NCI-H345 treated with DMSO at 0.1 percent for 48 hours (cell line): ENCODE measurements at regions not wholly inside any gene's neighbourhood (a gene's known extent, or its start where the extent isn't known, plus 50 kb on each side); places are given as distances from the start of the nearest gene placed in this dataset.

ENCODE experiments used
- DNase-seq: peaks from one replicate; lab custom pipeline; 2025; ENCODE audit not compliant: unreplicated experiment; lab: John Stamatoyannopoulos, UW

DNA sequence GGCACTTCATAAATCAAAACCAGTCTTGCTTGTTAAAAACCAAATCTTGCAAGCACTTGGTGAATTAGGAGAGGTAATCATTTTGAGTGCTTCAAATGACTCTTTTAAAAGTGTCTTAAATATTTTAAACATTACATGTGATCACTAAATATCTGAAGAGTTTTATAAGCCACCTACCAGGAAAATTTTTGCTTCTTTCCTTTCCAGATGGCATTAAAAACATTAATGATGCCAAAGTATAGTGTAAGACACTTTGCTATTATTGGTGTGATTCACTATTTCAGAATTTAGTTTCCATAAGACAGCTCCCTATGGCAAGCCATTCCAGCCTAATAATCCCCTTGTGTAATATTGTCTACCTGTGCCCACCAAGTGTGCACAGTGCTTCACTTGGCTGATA, 548.8 kb upstream of the ADAMTS5 start:
- DNase-seq: no peak

DNA sequence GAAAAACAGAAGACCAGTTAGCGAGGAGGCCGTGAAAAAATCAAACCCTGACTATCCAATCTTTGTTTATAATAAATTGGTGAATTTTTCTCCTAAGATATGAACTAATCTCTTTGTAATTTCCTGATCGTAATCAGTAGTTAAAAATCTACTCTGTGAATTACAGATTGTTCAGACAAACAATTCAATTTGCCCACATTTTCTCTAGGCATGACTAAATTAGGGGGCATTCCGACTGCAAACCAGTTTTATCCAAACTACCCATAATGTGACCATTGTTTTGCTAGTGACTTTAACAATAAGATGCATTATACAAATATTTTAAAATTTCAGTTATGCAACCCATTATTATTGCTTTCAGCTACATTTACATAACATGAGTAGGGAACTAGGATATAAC, 546.9 kb upstream of the ADAMTS5 start:
- DNase-seq: no peak

DNA sequence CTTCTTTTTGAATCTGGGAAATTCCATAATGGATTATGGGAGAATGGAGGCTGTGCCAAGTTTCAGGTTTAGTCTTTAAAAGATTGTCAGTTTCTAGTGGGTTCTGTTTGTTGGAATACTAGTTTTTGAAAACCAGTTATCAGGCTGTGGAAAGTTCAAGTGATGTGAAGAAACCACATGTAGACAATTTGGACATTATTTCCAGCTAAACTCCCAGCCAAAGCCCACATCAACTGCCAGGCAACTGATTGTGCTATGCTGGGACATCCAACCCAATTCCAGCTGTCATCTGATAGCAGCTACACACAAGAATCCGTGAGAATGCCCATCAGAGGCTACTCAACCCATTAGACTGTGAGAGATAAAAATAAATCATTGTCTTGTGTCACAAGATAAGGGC, 546.1 kb upstream of the ADAMTS5 start:
- DNase-seq: no peak

DNA sequence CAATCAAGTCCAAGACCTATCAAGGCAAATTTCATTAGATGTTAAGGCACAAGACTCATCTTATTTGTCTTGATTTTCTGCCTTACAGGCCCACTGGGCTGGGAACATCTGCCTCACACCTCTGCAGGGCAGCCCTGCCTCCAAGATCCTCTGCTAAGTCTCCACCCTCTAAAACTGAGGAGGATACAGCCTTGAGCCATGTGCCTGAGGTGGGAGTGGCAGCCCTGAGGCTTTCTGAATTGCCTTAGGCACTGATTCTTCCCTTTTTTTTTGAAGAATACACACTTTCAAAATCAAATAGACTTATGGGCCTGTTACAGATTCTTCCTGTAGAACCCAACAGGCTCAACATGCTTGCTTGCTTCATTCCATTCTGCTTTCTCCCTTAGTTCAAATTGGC, 544.3 kb upstream of the ADAMTS5 start:
- DNase-seq: no peak

DNA sequence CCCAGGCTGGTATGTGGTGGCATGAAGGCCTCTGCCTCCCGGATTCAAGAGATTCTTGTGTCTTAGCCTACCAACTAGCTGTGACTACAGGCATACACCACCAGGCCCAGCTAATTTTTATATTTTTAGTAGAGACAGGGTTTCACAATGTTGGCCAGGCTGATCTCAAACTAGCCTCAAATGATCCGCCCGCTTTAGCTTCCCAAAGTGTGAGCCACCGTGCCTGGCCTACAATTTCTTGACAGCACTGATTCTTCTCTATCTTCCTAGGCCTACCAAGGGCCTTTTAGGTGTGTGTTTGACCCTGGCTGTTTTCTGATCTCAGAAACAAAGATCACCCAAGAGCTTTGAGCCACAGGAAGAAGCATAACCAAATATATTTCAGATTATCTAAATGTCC, 540.8 kb upstream of the ADAMTS5 start:
- no peak for DNase-seq

DNA sequence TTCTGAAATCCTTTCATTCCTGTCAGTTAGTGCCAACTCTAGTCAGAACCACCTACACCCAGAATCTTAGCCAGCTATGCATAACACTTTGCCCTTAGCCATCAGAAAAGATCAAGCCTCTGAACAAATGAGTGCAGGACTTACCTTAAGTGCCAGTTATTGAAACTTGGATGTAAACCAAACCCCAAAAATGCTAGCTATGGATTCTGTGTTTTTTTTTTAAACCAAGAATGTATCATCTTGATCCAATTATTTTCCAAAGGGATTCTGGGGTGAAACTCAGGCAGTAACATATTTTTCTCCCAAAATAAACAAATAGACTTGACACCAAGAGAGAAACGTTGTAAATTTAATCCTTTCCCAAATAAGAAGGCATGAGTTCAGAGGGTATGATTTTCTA, 538.6 kb upstream of the ADAMTS5 start:
- no peak for DNase-seq

DNA sequence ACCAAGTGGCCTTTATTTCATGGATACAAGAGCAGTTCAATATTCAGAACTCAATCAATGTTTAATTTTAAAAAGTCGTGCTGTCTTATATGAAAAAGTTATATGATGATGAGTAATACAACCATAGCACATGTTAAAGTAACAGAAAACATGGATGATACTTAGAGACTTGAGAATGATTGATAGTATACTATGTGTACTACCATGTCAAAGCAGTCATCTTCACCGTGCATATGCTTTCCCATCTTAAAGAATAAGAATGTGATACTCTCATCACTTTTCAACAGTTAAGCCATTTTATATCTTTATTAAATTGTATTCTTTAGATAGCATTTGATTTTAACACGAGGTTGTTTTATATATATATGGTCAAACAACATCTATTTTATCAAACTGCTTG, 535.9 kb upstream of the ADAMTS5 start:
- no peak for DNase-seq

DNA sequence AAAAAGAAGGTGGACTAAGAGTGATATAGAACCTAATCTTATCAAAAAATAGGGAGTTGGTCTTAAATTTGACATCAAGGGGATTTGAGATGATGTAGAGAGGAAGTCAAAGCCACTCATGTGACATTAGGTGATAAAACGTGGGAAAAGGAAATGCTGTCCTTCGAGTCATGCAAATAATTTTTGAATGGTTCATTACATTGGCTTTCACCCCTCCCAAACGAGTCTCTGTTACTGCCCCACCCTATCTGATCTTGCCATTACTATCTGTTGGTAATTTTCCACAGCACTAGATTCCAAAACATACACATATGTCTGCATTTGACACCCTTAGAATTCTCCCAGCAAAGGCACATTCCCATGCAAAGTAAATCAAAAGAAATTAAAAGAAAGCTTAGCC, 531.1 kb upstream of the ADAMTS5 start:
- DNase-seq: no peak

DNA sequence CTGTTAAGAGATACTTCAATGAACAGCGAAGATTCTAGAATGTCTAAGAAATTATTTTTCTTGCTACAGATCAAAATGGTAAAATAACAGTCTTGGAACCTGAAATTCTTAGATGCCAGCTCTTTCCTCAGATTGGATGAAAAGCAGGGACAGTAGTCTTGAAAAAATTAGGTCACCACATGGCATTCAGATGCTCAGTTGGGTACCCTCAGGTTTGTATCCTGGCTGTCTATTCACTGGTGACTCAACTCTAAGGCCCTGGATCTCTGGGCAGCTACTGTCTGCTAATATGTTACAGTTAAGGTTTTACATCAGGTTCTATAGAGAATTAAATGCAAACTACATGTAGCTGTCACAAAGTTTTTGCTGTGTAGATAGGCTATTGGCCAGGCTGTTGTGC, 528.9 kb upstream of the ADAMTS5 start:
- no peak for DNase-seq

DNA sequence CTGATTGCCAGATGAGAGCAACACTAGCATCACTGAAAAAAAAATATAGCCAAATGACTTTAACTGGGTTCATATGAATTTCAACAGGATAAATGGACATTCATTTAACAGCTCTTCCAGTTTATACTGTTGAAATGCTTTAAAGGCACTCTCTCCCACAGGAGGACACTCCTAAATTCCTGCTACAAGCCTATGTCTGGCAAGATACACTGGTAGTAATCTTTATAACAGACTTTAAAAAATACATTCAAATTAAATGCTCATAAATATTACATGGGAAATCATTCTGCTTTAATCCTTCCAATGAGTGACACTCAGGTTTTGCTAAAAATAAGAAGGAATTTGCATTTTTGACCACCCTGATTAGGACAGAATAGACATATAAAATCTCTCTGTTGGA, 526.7 kb upstream of the ADAMTS5 start:
- no peak for DNase-seq

DNA sequence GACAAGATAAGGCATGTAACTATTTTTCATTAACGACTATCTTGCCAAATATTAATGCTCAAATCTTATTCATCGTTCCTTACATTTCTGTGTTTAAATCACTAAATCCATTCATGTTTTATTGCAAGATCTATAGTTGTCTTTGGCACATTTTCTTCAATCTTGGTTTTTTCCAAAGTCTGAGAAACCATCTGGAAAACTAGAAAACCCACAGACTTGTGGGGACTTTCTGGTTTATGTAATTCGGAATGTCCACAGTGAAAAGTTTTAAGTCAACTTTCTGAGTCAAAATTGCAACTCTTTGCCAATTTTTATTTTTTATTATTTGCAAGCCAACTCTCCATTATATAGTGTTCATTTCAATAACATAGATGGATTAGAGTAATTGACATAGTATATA, 520.8 kb upstream of the ADAMTS5 start:
- DNase-seq: no peak

DNA sequence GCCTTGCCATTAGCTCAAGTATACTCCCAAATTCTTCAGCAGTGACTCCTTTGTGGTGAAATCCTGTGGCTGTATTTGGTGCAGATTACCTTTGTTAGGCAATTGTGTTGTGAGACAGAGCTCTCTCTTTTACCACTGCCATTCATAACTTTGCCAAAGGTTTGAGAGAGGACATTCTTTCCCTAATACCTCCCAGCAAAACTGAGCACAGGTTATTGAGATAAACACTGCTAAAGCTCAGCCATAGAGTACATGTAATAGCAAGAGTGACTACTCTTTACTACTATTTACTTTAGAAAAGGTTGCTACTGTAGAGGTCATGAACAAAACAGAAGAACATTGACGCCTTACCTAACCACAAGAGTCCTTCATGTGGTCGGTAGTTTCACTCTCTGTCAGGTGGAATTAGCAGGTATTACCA, 514.0 kb upstream of the ADAMTS5 start:
- no peak for DNase-seq

DNA sequence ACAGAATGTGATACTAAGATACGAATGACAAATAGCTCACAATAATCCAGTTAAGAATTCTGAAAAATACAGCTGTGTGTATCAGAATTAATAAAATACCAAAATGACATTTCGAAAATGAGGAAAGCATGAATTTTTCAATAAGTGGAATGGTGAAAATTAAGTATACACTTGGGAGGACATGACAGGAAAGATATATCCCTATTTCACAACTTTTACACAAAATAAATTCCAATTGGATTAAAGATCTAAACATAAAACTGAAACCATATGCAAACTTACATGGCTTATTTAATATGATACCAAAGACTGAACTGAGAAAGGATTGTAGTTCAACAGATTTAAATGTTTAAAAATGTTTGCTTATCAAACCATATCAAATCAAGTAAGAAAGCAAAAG, 510.4 kb upstream of the ADAMTS5 start:
- no peak for DNase-seq

DNA sequence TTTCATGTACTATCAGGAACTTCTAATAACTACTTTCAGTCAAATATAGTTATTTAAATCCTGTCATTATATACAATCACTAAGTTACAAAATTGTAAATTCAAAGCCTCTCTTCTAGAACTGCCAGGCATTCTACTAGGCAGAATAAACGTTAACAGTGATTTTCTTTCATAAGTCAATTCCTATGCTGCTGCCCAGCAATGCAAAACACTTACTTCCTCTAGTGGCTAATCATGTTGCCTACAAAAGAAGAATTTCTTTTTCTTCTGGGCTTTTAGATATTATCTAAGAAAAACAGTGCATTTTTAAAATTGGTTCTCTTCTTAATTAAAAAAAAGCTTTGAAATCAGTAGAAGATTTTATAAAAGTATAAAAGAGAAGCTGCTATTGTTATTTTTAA, 509.8 kb upstream of the ADAMTS5 start:
- no peak for DNase-seq

DNA sequence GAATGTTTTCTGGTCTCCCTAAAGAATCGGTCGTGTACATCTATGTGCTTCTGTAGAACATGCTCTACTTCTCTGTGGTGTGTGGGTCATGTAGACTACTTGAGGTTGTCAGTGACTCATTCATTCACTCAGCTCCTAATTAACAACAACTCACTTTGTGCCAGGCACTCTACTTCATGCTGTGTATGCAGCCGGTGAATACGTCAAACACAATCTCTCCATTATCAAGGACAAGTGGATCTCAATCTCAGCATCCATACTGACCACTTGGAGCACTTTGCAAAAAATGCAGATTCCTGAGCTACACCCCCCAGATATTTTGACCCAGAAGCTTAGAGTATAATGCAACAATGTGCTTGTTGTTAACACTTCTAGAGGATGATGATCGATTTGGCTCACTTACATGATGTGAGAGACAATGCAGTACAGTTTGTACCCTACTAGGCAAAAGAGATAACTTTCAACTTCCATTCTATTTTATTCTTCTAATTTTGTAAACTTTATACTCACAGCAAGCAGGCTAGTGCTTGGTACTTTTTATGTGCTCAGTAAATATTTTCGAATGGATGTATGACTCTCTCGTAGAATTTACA, 508.6 kb upstream of the ADAMTS5 start:
- no peak for DNase-seq

DNA sequence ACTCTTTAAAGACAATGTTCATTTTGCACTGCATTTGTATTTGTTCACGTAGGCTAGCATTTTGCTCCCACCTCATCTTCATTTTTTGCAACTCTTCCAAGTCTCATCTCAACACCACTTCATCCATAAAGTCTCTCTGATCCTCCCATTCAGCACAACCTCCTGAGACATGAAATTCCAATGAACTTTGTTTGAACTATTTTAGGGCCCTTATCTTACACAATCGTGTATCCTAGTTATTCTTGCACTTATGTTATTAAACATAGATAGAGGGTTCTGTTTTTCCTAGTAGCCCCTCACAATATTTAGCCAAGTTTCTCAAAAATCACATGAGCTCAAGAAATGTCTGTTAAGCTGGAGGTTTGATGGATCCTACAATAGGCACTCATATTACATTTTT, 500.5 kb upstream of the ADAMTS5 start:
- DNase-seq: no peak

DNA sequence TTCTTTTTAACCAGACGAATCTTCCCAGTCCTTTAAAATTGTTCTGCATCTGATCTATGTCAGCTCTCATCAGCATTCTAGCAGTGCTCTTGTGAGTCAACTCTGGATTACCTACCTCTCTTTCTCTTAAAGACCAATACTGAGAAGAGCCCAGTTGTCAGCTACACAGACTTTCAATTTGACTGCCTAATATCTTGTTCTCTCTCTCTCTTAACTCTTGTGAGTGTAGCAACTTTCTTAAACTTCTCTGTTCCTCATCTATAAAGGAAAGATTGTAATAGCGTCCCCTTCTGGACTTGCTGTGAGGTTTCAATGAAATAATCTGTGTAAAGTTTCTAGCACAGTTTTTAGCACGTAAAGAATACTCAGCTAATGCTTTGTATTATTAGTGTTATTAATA, 499.3 kb upstream of the ADAMTS5 start:
- DNase-seq: no peak

DNA sequence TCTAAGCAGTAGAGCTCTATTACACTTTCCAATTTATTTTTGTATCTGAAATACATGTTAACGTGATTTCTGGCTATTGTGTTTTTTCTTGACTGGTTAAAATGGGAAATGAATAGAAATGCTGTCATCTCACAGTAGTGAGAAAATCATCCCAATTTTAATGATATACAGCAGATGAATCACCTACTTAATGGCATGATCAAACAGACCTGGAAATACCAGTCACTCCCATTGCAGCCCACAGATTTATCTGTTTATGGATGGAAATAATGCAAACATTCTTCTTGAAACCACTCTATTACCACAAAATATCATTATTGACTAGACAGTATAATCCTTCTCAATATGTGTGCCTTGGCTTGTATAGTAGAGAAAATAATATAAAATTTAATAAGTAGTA, 497.8 kb upstream of the ADAMTS5 start:
- DNase-seq: no peak

DNA sequence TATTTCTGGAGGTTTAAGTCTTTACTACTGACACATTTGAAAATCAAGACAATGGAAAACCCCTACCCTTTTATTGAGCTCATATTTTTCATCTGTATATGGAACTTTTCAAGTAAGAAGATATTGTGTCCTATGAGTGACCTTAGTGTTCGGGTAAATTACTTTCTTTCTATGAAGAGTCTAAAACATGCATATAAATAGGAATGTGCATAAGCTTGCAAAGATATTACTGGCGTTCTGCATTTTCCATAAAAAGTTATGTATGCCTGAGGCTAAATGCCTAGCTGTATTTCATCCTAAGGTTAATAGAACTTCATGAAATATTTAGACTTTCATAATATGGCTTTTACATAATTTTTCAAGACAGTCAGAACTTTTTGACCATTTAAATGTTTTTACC, 495.8 kb upstream of the ADAMTS5 start:
- DNase-seq: no peak

DNA sequence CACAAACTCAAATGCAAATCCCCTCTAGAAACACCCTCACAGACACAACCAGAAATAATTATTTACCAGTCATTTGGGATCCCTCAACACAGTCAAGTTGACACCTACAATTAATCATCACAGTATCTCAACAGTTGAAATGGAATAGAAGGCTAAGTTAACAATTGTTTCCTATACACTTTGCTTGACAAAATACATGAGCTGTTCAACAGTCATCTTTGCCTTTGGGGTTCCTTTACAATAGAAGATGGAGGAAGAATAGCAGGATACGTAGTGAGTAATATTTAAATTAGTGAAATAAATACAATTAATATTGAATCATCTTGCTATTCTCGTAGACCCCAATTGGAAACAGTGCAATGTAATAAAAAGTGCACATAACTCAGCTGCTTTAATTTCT, 487.3 kb upstream of the ADAMTS5 start:
- DNase-seq: no peak

DNA sequence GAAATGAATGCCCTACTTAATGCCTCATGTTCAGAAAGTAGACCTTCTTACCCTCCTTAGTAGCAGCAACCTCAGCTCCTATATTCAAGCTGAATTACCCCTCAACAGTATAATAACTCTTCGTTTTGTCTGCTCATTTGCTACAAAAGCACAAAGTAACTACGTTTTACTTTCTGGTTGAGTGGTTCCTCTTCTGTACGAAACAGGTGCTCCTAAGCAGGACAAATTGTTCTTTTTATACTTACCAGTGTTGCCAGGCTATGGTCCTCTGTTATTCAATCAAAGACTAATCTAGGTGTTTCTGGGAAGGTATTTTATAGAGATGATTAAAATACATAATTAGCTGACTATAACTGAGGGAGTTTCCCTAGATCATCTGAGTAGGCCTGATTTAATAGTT, 484.2 kb upstream of the ADAMTS5 start:
- no peak for DNase-seq

DNA sequence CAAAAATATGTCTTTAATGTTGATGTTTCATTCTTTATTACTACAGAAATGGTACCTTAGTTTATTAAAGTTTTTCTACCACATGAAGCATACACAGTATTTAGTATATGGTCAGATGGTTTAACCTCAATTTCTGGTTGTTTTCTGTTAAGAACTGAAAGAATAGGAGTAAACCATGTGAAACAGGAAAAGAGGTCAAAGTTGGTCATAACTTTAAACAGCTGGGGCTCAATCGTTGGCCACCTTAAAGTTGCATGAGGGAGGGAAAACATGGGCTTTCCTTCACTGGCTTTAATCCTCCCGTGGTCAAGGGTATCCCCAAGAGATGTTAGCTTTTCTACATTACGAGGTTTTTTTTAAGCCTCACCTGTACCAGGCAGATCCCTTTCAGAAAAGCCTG, 483.3 kb upstream of the ADAMTS5 start:
- DNase-seq: no peak

DNA sequence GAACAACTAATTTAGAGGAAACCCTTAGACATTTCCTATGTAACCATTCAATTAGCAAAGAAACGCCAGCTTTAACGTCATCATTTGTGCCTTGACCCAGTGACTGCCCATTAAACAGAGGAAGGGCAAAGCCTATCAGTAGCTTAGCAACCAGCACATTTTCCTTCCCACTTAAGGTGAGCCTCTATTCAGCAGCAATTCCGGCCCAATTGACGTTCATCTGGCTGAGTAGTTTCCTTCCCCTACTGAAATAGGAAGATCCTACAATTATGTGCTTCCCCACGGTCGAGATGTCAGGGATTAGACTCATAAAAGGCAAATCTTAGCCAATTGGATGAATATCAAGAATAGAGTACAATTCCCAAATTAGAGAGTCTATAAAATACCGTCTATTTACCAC, 482.1 kb upstream of the ADAMTS5 start:
- no peak for DNase-seq

DNA sequence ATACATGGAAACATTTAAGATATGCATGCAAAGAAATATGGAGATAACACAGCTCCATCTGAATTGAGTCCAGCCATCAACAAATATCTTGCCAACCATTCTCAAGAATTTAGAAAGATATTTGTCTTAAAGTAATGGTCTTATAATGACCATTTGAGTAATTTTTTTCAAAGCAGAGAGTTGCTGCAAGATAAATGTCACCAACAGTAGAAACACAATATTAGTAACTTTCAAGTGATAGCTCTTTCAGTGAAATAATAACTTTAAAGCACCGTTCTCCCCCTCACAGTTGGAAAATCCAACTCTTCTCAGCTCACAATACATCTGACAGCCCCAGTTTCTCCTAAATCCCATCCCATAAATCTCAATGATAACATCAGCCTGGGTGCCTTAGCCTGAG, 481.0 kb upstream of the ADAMTS5 start:
- no peak for DNase-seq
